ENCODE measurements at regions not wholly inside any gene's neighbourhood (a gene's known extent, or its start where the extent isn't known, plus 50 kb on each side); places are given as distances from the start of the nearest gene placed in this dataset.
A peak's percentile ranks its signal among the peaks of the same experiment; 100 is the strongest.

DNA sequence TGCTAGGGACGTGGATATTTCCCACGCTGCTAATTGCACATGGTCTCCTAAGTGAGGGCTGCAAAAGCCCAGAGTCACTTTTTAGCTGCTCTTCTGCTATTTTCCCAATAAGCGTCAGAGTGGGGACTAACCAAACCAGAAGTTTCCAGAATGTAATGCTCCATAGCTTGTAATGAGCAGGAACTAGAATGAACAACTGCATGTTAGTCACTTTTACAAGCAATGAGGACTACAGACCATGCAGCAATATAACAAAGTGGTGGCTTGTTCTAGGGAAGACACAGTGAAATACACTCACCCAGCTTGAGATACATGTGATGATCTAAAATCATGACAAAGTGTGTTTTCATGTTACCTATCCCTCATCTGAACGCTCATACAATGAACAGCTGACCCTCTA, 314.1 kb upstream of the SGK1 start:
- Histone ChIP-seq H3K36me3 (replicated peaks in 1 of 2) (no peaks in the 10 kb centered on the region), H3K27me3 (no peaks in the 10 kb centered on the region), H3K4me3 (no peak overlapping the region), H3K9me3 (replicated peaks in 1 of 3) (no peaks in the 10 kb centered on the region), H3K4me1 (replicated peaks in 1 of 2) (peaks cover 0 to 17% of the 10 kb centered on the region in 2 donors), H3K27ac (no peak overlapping the region)
- TF ChIP-seq CTCF (IDR thresholded peaks at IDR 0.05) = no peak
- TF ChIP-seq POLR2A (IDR thresholded peaks at IDR 0.05) = no peak
- intact Hi-C loops (cut with DNase I) = loop anchor here in 1 of 2 donors (10.0 kb wide), 1 partner anchor 457 kb away; no protein-coding TSS in a partner anchor
- 89 to 95% (median 92%) methylated on average over 4 of the region's 4 CpGs for WGBS, 4 donors
- DNase-seq = no peak

GRCh38 chr6:134631398-134631924, 313.5 kb upstream of the SGK1 start:
- Histone ChIP-seq H3K4me3 (no peak overlapping the region), H3K9me3 (replicated peaks in 1 of 3) (no peaks in the 10 kb centered on the region), H3K27ac (no peak overlapping the region), H3K36me3 (replicated peaks in 1 of 2) (no peaks in the 10 kb centered on the region), H3K4me1 (replicated peaks in 1 of 2) (peaks cover 0 to 17% of the 10 kb centered on the region in 2 donors), H3K27me3 (no peaks in the 10 kb centered on the region)
- DNase-seq = no peak
- intact Hi-C loops (cut with DNase I) = loop anchor here in 1 of 2 donors (10.0 kb wide), 1 partner anchor 457 kb away; no protein-coding TSS in a partner anchor
- no peak for TF ChIP-seq CTCF (IDR thresholded peaks at IDR 0.05)
- no peak for TF ChIP-seq POLR2A (IDR thresholded peaks at IDR 0.05)
- WGBS, 4 donors = 66 to 89% (median 84%) methylated on average over 1 of the region's 1 CpG

- DNase-seq = peak; percentile 49 to 83 (median 67)
- Histone ChIP-seq H3K9me3 (replicated peaks in 1 of 3) (no peaks in the 10 kb centered on the region), H3K27me3 (no peaks in the 10 kb centered on the region), H3K27ac (peak overlapping the region in 2 of 5 donors; percentile 5 to 27), H3K36me3 (replicated peaks in 1 of 2) (no peaks in the 10 kb centered on the region), H3K4me1 (replicated peaks in 1 of 2) (peaks cover 0 to 17% of the 10 kb centered on the region in 2 donors), H3K4me3 (no peak overlapping the region)
- intact Hi-C loops (cut with DNase I) = loop anchor here in 1 of 2 donors (10.0 kb wide), 1 partner anchor 456 kb away; no protein-coding TSS in a partner anchor
- no peak for TF ChIP-seq CTCF (IDR thresholded peaks at IDR 0.05)
- no peak for TF ChIP-seq POLR2A (IDR thresholded peaks at IDR 0.05)
- WGBS, 4 donors = 36 to 46% (median 42%) methylated on average over 10 of the region's 10 CpGs
Measured at GRCh38 chr6:134630508-134631121, 312.7 kb upstream of the SGK1 start.

- no peaks in the 10 kb centered on the region for H3K27me3 ChIP-seq
- peaks cover 0 to 17% of the 10 kb centered on the region in 2 donors for H3K4me1 ChIP-seq (replicated peaks in 1 of 2)
- WGBS, 4 donors = 93 to 99% (median 96%) methylated on average over 2 of the region's 2 CpGs
- TF ChIP-seq POLR2A (IDR thresholded peaks at IDR 0.05) = no peak
- no peak for TF ChIP-seq CTCF (IDR thresholded peaks at IDR 0.05)
- no peak overlapping the region for H3K27ac ChIP-seq
- intact Hi-C loops (cut with DNase I) = no loop called here
- no peaks in the 10 kb centered on the region for H3K36me3 ChIP-seq (replicated peaks in 1 of 2)
- DNase-seq = no peak
- no peak overlapping the region for H3K4me3 ChIP-seq
- H3K9me3 ChIP-seq (replicated peaks in 1 of 3) = no peaks in the 10 kb centered on the region
Measured at GRCh38 chr6:134628154-134628553, 310.2 kb upstream of the SGK1 start.

All from adrenal gland (tissue), 9 donors.